ENCODE measurements at regions not wholly inside any gene's neighbourhood (a gene's known extent, or its start where the extent isn't known, plus 50 kb on each side); places are given as distances from the start of the nearest gene placed in this dataset.
"Not testable (repeated sequence)": the region's sequence is repeated elsewhere in the genome, so short reads cannot be mapped to it uniquely, and the experiment has no call there.

DNA sequence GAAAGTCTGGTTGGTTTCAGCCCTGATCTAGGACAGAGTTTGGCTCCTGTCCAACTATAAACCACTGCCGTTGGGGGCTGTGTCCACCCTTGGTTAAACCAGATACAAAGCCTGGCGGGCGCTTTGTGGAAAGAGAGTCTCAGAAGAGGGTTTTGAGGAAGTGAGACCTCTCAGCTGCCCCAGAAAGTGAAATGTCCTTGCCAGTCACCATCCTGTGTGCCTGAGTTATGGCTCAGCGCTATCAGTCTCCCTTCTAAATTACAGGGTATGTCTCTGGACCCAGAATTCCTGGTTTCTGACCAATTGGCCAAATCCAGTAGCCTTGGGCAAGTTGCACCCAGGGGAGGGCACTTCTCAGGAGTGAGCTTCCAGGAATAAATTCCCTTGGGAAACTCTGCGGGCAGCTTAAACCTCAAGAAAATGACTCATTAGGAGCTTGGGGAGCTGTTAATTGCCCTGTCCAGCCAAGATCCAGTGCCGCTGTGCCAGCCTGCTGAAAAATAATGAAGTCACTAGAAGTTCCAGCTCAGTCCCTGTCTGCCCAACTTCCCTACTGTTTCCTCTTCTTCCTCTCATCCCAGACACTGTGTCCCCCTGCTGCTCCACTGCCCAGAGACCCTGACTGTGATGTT, 66.7 kb upstream of the PDZD8 start:
- no peak for DNase-seq (ENCODE audit: insufficient read length, low spot score)

DNA sequence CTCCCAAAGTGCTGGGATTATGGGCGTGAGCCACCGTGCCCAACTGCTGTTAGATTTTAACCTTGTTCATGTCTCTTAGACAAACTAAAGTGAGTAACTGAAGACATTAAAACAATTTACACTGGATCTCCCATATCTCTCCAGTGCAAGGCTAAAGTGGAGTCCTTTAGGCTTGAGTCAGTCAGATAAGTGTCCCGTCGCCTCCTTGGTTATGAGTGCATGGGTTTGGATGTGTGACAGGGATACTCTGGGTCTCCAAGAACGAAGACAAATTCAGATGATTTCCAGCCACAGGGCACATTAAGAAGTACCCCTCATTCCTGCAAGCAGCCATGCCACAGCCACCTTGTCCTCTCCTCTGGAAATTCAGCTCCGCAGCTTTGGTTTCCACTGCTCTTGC, 66.1 kb upstream of the PDZD8 start:
- no peak for TF ChIP-seq CTCF (IDR thresholded peaks at IDR 0.05; ENCODE audit: insufficient read depth, missing control alignments)
- DNase-seq (ENCODE audit: insufficient read length, low spot score) = no peak
- FAIRE-seq = no peak

More for the DNA sequence above, 66.7 kb upstream of the PDZD8 start:
- TF ChIP-seq CTCF (IDR thresholded peaks at IDR 0.05; ENCODE audit: insufficient read depth, missing control alignments) = no peak
- FAIRE-seq = no peak

GRCh38 chr10:117439243-117439912, 64.1 kb upstream of the PDZD8 start:
- FAIRE-seq (no peak), DNase-seq (ENCODE audit: insufficient read length, low spot score) (no peak)
- TF ChIP-seq CTCF (IDR thresholded peaks at IDR 0.05; ENCODE audit: insufficient read depth, missing control alignments) = no peak

DNA sequence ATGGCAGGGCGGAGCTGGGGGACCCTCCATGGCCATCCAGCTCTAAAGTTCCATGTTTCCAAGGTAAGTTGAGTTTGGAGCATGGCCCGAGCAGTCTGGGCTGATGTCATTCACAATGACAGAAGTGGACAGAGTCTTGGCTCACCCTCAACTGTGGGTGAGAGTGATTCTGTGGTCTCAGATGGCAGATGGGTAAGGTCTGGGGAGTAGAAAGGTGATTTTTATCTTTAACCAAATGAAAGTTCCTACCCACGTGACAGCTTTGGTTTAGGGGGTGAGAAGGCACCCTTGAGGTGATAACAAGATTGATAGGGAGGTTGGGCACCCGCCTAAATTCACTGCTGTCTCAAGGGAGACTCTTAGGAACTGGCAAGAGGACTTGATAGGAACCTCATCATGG, 57.6 kb upstream of the PDZD8 start:
- no peak for TF ChIP-seq CTCF (IDR thresholded peaks at IDR 0.05; ENCODE audit: insufficient read depth, missing control alignments)
- FAIRE-seq (no peak), DNase-seq (ENCODE audit: insufficient read length, low spot score) (no peak)

- no peak for FAIRE-seq
- TF ChIP-seq CTCF (IDR thresholded peaks at IDR 0.05; ENCODE audit: insufficient read depth, missing control alignments) = no peak
- DNase-seq (ENCODE audit: insufficient read length, low spot score) = no peak
Observed at GRCh38 chr10:117431160-117431559, 55.9 kb upstream of the PDZD8 start.

DNA sequence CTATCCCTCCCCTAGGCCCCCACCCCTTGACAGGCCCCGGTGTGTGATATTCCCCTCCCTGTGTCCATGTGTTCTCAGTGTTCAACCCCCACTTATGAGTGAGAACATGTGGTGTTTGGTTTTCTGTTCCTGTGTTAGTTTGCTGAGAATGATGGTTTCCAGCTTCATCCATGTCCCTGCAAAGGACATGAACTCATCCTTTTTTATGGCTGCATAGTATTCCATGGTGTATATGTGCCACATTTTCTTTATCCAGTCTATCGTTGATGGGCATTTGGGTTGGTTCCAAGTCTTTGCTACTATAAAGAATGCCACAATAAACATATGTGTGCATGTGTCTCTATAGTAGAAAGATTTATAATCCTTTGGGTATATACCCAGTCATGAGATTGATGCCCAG, 55.3 kb upstream of the PDZD8 start:
- not testable (repeated sequence) for DNase-seq (ENCODE audit: insufficient read length, low spot score); FAIRE-seq

DNA sequence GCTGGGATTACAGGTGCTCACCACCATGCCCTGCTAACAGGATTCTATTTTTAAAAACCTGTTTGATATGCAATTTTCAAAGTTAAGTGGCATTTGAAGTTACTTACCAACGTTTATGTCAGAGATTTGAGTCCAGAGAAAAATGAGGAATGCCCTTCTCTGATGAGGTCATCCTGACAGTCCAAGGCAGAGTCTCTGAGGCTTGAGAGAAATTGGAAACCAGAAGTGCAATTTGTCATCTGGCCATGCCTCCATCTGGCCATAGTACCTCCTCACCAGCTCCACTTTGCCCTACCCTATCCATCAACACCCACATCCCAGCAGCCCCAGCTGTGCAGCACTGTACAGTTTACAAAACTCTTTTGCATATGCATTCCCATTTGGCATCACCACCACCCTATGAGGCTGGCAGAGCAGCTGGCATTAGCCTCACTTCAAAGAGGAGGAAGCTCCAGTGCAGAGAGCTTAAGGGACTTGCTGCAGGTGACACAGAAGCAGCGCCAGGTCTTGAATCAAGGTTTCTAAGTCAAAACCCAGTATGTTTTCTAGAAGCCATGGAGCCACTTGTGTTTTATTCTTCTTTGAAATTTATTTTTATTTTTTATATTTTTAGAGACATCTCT, 54.5 kb upstream of the PDZD8 start:
- no peak for FAIRE-seq
- no peak for DNase-seq (ENCODE audit: insufficient read length, low spot score)
- TF ChIP-seq CTCF (IDR thresholded peaks at IDR 0.05; ENCODE audit: insufficient read depth, missing control alignments) = no peak
